Neural progenitor cell (in vitro differentiated cells): ENCODE measurements at regions not wholly inside any gene's neighbourhood (a gene's known extent, or its start where the extent isn't known, plus 50 kb on each side); places are given as distances from the start of the nearest gene placed in this dataset.

ENCODE experiments used
- DNase-seq: peaks from one replicate; pipeline ENCODE4 v3.0.0-alpha.2; 2016; ENCODE audit warnings: low spot score
- H2AFZ ChIP-seq: fragments of 200-600 bp; sonication (generic); replicated peaks from 2 replicates; pipeline ENCODE4 v1.6.1; 2016; ENCODE audit warnings: antibody characterized with exemption
- H3F3A ChIP-seq: fragments of 200-600 bp; sonication (generic); 2 replicates; pipeline ENCODE4 v1.6.1; 2016; ENCODE audit warnings: antibody characterized with exemption, low read depth
- H3K27ac ChIP-seq: fragments of 200-600 bp; sonication (generic); 2 replicates; pipeline ENCODE4 v1.5.1; 2016; ENCODE audit warnings: mild to moderate bottlenecking
- H3K27me3 ChIP-seq: fragments of 200-600 bp; sonication (generic); 2 replicates; pipeline ENCODE4 v1.6.1; 2016; ENCODE audit warnings: mild to moderate bottlenecking, moderate library complexity
- H3K36me3 ChIP-seq: fragments of 200-600 bp; sonication (generic); 2 replicates; pipeline ENCODE4 v1.5.1; 2016
- H3K4me1 ChIP-seq: fragments of 200-600 bp; sonication (generic); 2 replicates; pipeline ENCODE4 v1.6.1; 2016; ENCODE audit warnings: mixed run types
- H3K4me2 ChIP-seq: fragments of 200-600 bp; sonication (generic); 2 replicates; pipeline ENCODE4 v1.6.1; 2016
- H3K4me3 ChIP-seq: fragments of 200-600 bp; sonication (generic); 2 replicates; pipeline ENCODE4 v1.5.1; 2016
- H3K79me2 ChIP-seq: fragments of 200-600 bp; sonication (generic); 2 replicates; pipeline ENCODE4 v1.6.1; 2016; ENCODE audit warnings: low read depth
- H3K9ac ChIP-seq: fragments of 200-600 bp; sonication (generic); 2 replicates; pipeline ENCODE4 v1.6.1; 2016
- H3K9me3 ChIP-seq: fragments of 200-600 bp; sonication (generic); 2 replicates; pipeline ENCODE4 v1.5.1; 2016; ENCODE audit warnings: low read depth
- H4K20me1 ChIP-seq: fragments of 200-600 bp; sonication (generic); 2 replicates; pipeline ENCODE4 v1.6.1; 2016; ENCODE audit warnings: low read depth
- H3K27ac Mint-ChIP-seq: 3 replicates; pipeline ENCODE4 v1.8.0; 2021; ENCODE audit warnings: mixed read lengths
- H3K27me3 Mint-ChIP-seq: 2 replicates; pipeline ENCODE4 v1.8.0; 2022; ENCODE audit warnings: low read depth, mild to moderate bottlenecking, inconsistent platforms, moderate library complexity, mixed read lengths; ENCODE audit not compliant: insufficient read depth
- H3K36me3 Mint-ChIP-seq: 3 replicates; pipeline ENCODE4 v1.8.0; 2021; ENCODE audit warnings: mixed read lengths
- H3K4me1 Mint-ChIP-seq: 3 replicates; pipeline ENCODE4 v1.8.0; 2021; ENCODE audit warnings: mixed read lengths
- H3K4me3 Mint-ChIP-seq: 3 replicates; pipeline ENCODE4 v1.8.0; 2021; ENCODE audit warnings: mild to moderate bottlenecking, moderate library complexity, mixed read lengths
- H3K9me3 Mint-ChIP-seq: 3 replicates; pipeline ENCODE4 v1.8.0; 2020; ENCODE audit warnings: mixed read lengths
- EZH2 ChIP-seq: fragments of 200-600 bp; sonication (generic); IDR thresholded peaks from 2 replicates; pipeline ENCODE4 v1.6.1; 2017; ENCODE audit warnings: antibody characterized with exemption, mild to moderate bottlenecking, moderate library complexity
- EZH2phosphoT487 ChIP-seq: fragments of 200-600 bp; sonication (generic); IDR thresholded peaks from 2 replicates; pipeline ENCODE4 v1.6.1; 2017; ENCODE audit warnings: antibody characterized with exemption
- TF ChIP-seq, protein P1 (sequence below): fragments of 200-600 bp; sonication (generic); IDR thresholded peaks from 2 replicates; pipeline ENCODE4 v1.5.1; 2017; ENCODE audit warnings: antibody characterized with exemption, mild to moderate bottlenecking

DNA sequence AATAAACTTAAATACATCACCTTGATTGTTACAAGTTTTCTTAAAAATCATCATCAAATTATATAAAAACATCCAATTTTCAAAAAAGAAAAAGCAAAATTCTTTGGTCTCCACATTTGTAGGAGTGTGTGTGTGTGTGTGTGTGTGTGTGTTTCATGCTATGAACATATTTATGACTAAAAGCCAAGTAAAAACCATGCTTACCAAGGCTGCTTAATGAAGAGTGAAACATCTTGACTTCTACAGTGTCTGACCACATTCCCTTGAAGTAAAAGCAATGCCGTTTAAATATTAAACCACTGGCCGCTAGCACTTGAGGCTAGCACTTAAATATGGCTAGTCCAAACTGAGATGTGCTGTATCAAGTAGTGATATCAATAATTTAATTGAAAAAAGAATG, 549.1 kb upstream of the CCNG1 start:
- Histone ChIP-seq H3K27me3 (no peaks in the 10 kb centered on the region), H3K4me3 (no peak overlapping the region), H3K4me1 (no peaks in the 10 kb centered on the region), H3K36me3 (no peaks in the 10 kb centered on the region), H3F3A (no peaks in the 10 kb centered on the region), H3K27ac (no peak overlapping the region), H4K20me1 (no peaks in the 10 kb centered on the region), H2AFZ (no peak overlapping the region), H3K4me2 (no peak overlapping the region), H3K9me3 (no peaks in the 10 kb centered on the region), H3K9ac (no peak overlapping the region), H3K79me2 (no peaks in the 10 kb centered on the region)
- no peaks in the 10 kb centered on the region for H3K9me3 Mint-ChIP-seq
- no peak overlapping the region for H3K27ac Mint-ChIP-seq
- peaks cover 2% of the 10 kb centered on the region for H3K27me3 Mint-ChIP-seq
- no peak for TF ChIP-seq EZH2
- TF ChIP-seq, protein P1, sequence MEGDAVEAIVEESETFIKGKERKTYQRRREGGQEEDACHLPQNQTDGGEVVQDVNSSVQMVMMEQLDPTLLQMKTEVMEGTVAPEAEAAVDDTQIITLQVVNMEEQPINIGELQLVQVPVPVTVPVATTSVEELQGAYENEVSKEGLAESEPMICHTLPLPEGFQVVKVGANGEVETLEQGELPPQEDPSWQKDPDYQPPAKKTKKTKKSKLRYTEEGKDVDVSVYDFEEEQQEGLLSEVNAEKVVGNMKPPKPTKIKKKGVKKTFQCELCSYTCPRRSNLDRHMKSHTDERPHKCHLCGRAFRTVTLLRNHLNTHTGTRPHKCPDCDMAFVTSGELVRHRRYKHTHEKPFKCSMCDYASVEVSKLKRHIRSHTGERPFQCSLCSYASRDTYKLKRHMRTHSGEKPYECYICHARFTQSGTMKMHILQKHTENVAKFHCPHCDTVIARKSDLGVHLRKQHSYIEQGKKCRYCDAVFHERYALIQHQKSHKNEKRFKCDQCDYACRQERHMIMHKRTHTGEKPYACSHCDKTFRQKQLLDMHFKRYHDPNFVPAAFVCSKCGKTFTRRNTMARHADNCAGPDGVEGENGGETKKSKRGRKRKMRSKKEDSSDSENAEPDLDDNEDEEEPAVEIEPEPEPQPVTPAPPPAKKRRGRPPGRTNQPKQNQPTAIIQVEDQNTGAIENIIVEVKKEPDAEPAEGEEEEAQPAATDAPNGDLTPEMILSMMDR, result no peak
- TF ChIP-seq EZH2phosphoT487, result no peak
- H3K4me1 Mint-ChIP-seq, result no peaks in the 10 kb centered on the region
- no peak for DNase-seq
- H3K4me3 Mint-ChIP-seq, result no peak overlapping the region
- no peaks in the 10 kb centered on the region for H3K36me3 Mint-ChIP-seq

GRCh38 chr5:162911873-162912272, 525.5 kb upstream of the CCNG1 start:
- H4K20me1 ChIP-seq, result no peaks in the 10 kb centered on the region
- H3K4me3 ChIP-seq, result no peak overlapping the region
- Mint-ChIP-seq H3K27ac (no peak overlapping the region), H3K36me3 (no peaks in the 10 kb centered on the region), H3K4me3 (no peak overlapping the region), H3K4me1 (no peaks in the 10 kb centered on the region), H3K9me3 (no peaks in the 10 kb centered on the region), H3K27me3 (no peaks in the 10 kb centered on the region)
- no peak overlapping the region for H3K27ac ChIP-seq
- no peak overlapping the region for H3K4me2 ChIP-seq
- H3K27me3 ChIP-seq, result no peaks in the 10 kb centered on the region
- no peaks in the 10 kb centered on the region for H3K36me3 ChIP-seq
- no peaks in the 10 kb centered on the region for H3K4me1 ChIP-seq
- H3F3A ChIP-seq, result no peaks in the 10 kb centered on the region
- no peak for TF ChIP-seq EZH2
- TF ChIP-seq EZH2phosphoT487, result no peak
- TF ChIP-seq, protein P1, result no peak
- no peaks in the 10 kb centered on the region for H3K9me3 ChIP-seq
- no peaks in the 10 kb centered on the region for H3K79me2 ChIP-seq
- no peak overlapping the region for H3K9ac ChIP-seq
- no peak overlapping the region for H2AFZ ChIP-seq
- DNase-seq, result no peak

GRCh38 chr5:162916368-162916767, 521.0 kb upstream of the CCNG1 start:
- no peaks in the 10 kb centered on the region for H3K36me3 Mint-ChIP-seq
- Histone ChIP-seq H3K27me3 (no peaks in the 10 kb centered on the region), H2AFZ (no peak overlapping the region), H3K4me3 (no peak overlapping the region), H3K79me2 (no peaks in the 10 kb centered on the region), H3F3A (no peaks in the 10 kb centered on the region), H3K9me3 (no peaks in the 10 kb centered on the region), H3K36me3 (no peaks in the 10 kb centered on the region), H3K4me1 (no peaks in the 10 kb centered on the region), H4K20me1 (no peaks in the 10 kb centered on the region), H3K9ac (no peak overlapping the region), H3K27ac (no peak overlapping the region), H3K4me2 (no peak overlapping the region)
- DNase-seq, result no peak
- no peak overlapping the region for H3K4me3 Mint-ChIP-seq
- TF ChIP-seq EZH2 (no peak), EZH2phosphoT487 (no peak)
- TF ChIP-seq, protein P1, result no peak
- H3K4me1 Mint-ChIP-seq, result no peaks in the 10 kb centered on the region
- H3K27me3 Mint-ChIP-seq, result no peaks in the 10 kb centered on the region
- H3K9me3 Mint-ChIP-seq, result no peaks in the 10 kb centered on the region
- H3K27ac Mint-ChIP-seq, result no peak overlapping the region

GRCh38 chr5:162929104-162929503, 508.3 kb upstream of the CCNG1 start:
- no peaks in the 10 kb centered on the region for H3K4me1 Mint-ChIP-seq
- no peaks in the 10 kb centered on the region for H3K36me3 Mint-ChIP-seq

More at GRCh38 chr5:162929104-162929503, 508.3 kb upstream of the CCNG1 start:
- no peaks in the 10 kb centered on the region for H3K4me1 ChIP-seq
- Mint-ChIP-seq H3K4me3 (no peak overlapping the region), H3K27ac (no peak overlapping the region), H3K9me3 (peaks cover 5% of the 10 kb centered on the region), H3K27me3 (no peaks in the 10 kb centered on the region)
- no peak overlapping the region for H3K27ac ChIP-seq
- no peaks in the 10 kb centered on the region for H3F3A ChIP-seq
- no peak overlapping the region for H3K4me3 ChIP-seq
- no peak overlapping the region for H2AFZ ChIP-seq
- no peaks in the 10 kb centered on the region for H3K9me3 ChIP-seq
- DNase-seq, result no peak
- no peak overlapping the region for H3K4me2 ChIP-seq
- H4K20me1 ChIP-seq, result no peaks in the 10 kb centered on the region
- no peak overlapping the region for H3K9ac ChIP-seq
- no peaks in the 10 kb centered on the region for H3K79me2 ChIP-seq
- no peaks in the 10 kb centered on the region for H3K36me3 ChIP-seq
- H3K27me3 ChIP-seq, result no peaks in the 10 kb centered on the region
- TF ChIP-seq, protein P1, result no peak
- TF ChIP-seq EZH2phosphoT487, result no peak
- TF ChIP-seq EZH2, result no peak
